DOHH2 (cell line): ENCODE measurements at regions not wholly inside any gene's neighbourhood (a gene's known extent, or its start where the extent isn't known, plus 50 kb on each side); places are given as distances from the start of the nearest gene placed in this dataset.

Source experiments
- H3F3A ChIP-seq: fragments of 200-600 bp; sonication (generic), shearing (Covaris generic); 2 replicates; pipeline ENCODE4 v1.6.0; 2016; ENCODE audit warnings: antibody characterized with exemption, mild to moderate bottlenecking; ENCODE audit not compliant: control insufficient read depth, insufficient read depth
- H3K27ac ChIP-seq: fragments of 200-600 bp; sonication (generic); 2 replicates; pipeline ENCODE4 v1.5.1; 2014; ENCODE audit warnings: low read depth, mild to moderate bottlenecking, low read length, moderate library complexity
- H3K27me3 ChIP-seq: fragments of 200-600 bp; sonication (generic); 2 replicates; pipeline ENCODE4 v1.6.1; 2014; ENCODE audit warnings: mild to moderate bottlenecking, low read length, mixed read lengths; ENCODE audit not compliant: control insufficient read depth
- H3K36me3 ChIP-seq: fragments of 200-600 bp; sonication (generic); 2 replicates; pipeline ENCODE4 v1.6.1; 2014; ENCODE audit warnings: mild to moderate bottlenecking, low read length, moderate library complexity, mixed read lengths; ENCODE audit not compliant: control insufficient read depth
- H3K4me1 ChIP-seq: fragments of 200-600 bp; sonication (generic); 2 replicates; pipeline ENCODE4 v1.6.1; 2014; ENCODE audit warnings: mild to moderate bottlenecking, low read length, mixed read lengths; ENCODE audit not compliant: control insufficient read depth
- H3K4me2 ChIP-seq: fragments of 200-600 bp; sonication (generic); 2 replicates; pipeline ENCODE4 v1.6.0; 2014; ENCODE audit warnings: mild to moderate bottlenecking, low read length, moderate library complexity
- H3K4me3 ChIP-seq: fragments of 200-600 bp; sonication (generic); 2 replicates; pipeline ENCODE4 v1.5.1; 2014; ENCODE audit warnings: mild to moderate bottlenecking, low read length, mixed read lengths
- H3K79me2 ChIP-seq: fragments of 200-600 bp; sonication (generic); 2 replicates; pipeline ENCODE4 v1.6.1; 2014; ENCODE audit warnings: mild to moderate bottlenecking, low read length, mixed read lengths; ENCODE audit not compliant: control insufficient read depth
- H3K9me2 ChIP-seq: fragments of 200-600 bp; sonication (generic); replicated peaks from 2 replicates; pipeline ENCODE4 v1.6.1; 2014; ENCODE audit warnings: mild to moderate bottlenecking, low read length, mixed read lengths; ENCODE audit not compliant: control insufficient read depth
- H3K9me3 ChIP-seq: fragments of 200-600 bp; sonication (generic); 2 replicates; pipeline ENCODE4 v1.6.1; 2014; ENCODE audit warnings: antibody characterized with exemption, low read length, mixed read lengths; ENCODE audit not compliant: control insufficient read depth, insufficient read depth
- H4K20me1 ChIP-seq: fragments of 200-600 bp; sonication (generic); 2 replicates; pipeline ENCODE4 v1.6.0; 2014; ENCODE audit warnings: low read depth, mild to moderate bottlenecking, antibody characterized with exemption, low read length, moderate library complexity; ENCODE audit not compliant: control insufficient read depth, insufficient read depth
- EZH2phosphoT487 ChIP-seq: fragments of 200-600 bp; sonication (generic); IDR thresholded peaks from 2 replicates; pipeline ENCODE4 v1.6.1; 2017; ENCODE audit warnings: borderline replicate concordance, mild to moderate bottlenecking, antibody characterized with exemption, low read length, moderate library complexity, mixed read lengths
- TF ChIP-seq, protein P1 (sequence below): fragments of 200-600 bp; sonication (generic); IDR thresholded peaks from one replicate; pipeline ENCODE4 v1.5.1; 2014; ENCODE audit warnings: antibody characterized with exemption, mild to moderate bottlenecking, low read depth, low read length; ENCODE audit not compliant: poor library complexity, severe bottlenecking

DNA sequence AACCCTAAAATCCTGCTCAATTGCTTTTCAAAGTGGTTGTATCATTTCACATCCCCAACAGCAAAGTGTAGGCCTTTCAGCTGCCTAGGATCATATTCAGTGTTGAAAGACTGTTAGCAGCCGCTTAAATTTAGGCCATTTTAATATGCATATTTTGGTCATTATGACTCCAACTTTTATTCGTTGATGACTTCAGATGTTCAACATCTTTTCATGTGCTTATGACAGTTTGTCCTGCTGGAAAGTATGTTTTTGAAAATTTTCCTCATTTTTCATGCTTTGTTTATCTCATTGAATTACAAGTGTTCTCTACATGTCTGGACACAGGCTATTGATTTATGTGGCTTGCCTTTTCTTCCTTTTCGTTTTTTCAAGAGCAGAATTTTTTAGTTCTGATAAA lies 244.0 kb downstream of the THBS2 start:
- TF ChIP-seq, protein P1, sequence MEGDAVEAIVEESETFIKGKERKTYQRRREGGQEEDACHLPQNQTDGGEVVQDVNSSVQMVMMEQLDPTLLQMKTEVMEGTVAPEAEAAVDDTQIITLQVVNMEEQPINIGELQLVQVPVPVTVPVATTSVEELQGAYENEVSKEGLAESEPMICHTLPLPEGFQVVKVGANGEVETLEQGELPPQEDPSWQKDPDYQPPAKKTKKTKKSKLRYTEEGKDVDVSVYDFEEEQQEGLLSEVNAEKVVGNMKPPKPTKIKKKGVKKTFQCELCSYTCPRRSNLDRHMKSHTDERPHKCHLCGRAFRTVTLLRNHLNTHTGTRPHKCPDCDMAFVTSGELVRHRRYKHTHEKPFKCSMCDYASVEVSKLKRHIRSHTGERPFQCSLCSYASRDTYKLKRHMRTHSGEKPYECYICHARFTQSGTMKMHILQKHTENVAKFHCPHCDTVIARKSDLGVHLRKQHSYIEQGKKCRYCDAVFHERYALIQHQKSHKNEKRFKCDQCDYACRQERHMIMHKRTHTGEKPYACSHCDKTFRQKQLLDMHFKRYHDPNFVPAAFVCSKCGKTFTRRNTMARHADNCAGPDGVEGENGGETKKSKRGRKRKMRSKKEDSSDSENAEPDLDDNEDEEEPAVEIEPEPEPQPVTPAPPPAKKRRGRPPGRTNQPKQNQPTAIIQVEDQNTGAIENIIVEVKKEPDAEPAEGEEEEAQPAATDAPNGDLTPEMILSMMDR, result no peak
- no peak for TF ChIP-seq EZH2phosphoT487
- Histone ChIP-seq H3K4me3 (no peak overlapping the region), H3F3A (no peaks in the 10 kb centered on the region), H3K9me2 (no peaks in the 10 kb centered on the region), H3K4me1 (no peaks in the 10 kb centered on the region), H4K20me1 (no peaks in the 10 kb centered on the region), H3K9me3 (no peaks in the 10 kb centered on the region), H3K4me2 (no peak overlapping the region), H3K27ac (no peak overlapping the region), H3K79me2 (no peaks in the 10 kb centered on the region), H3K36me3 (no peaks in the 10 kb centered on the region), H3K27me3 (no peaks in the 10 kb centered on the region)

DNA sequence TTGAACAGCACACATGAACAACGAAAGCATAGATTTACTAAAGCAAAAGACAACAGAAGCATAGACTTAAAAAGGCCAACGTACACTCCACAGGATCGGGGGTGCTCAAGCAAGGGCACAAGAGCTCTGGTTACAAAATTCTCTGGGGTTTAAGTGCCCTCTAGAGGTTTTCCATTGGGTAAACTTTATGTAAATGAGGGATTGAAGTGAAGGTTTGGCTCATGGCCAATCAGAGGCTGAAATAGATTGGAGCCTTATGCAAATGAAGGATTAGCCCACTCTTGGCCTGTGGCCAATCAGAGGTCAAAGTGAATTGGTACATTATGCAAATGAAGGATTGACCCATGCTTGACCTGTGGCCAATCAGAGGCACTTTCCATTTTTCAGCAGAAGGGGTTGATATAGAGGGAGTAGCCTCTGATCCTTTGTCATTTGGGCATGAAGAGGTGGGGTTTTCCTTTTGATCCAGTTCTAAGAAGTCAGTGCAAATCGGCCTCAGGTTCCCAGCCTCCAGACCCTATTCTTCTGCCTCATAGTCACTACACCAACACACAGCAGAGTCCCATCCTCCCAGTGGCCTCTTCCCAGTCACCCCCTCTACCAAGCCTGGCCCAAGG lies 244.9 kb downstream of the THBS2 start:
- Histone ChIP-seq H4K20me1 (no peaks in the 10 kb centered on the region), H3K27me3 (no peaks in the 10 kb centered on the region), H3K79me2 (no peaks in the 10 kb centered on the region), H3K4me1 (no peaks in the 10 kb centered on the region), H3K4me3 (no peak overlapping the region), H3K27ac (no peak overlapping the region), H3K36me3 (no peaks in the 10 kb centered on the region), H3K9me3 (no peaks in the 10 kb centered on the region), H3K9me2 (no peaks in the 10 kb centered on the region), H3K4me2 (no peak overlapping the region), H3F3A (no peaks in the 10 kb centered on the region)
- no peak for TF ChIP-seq EZH2phosphoT487
- TF ChIP-seq, protein P1, result no peak

DNA sequence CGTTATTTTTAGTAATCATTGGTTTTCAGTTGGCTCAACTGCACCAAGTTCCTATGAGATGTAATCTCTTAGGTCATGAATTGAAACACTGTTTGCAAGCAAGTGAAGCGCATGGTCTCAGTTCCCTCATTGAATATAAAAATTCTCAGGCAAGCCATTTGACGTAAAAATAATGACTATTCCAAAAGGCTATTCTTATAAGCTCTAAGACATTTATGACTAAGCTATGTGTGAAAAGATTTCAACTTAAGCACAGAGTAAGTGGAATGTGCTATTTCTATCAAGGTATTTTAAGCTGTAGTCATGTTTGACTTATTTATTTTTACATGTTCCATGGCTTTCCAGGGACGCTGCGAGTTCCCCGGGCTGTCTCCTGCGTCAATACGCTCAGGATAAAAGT lies 248.5 kb downstream of the THBS2 start:
- no peak for TF ChIP-seq EZH2phosphoT487
- TF ChIP-seq, protein P1, result no peak
- Histone ChIP-seq H3K4me2 (no peak overlapping the region), H3K79me2 (no peaks in the 10 kb centered on the region)

More for the DNA sequence above, 248.5 kb downstream of the THBS2 start:
- Histone ChIP-seq H3K27ac (no peak overlapping the region), H3K36me3 (no peaks in the 10 kb centered on the region), H3K9me3 (no peaks in the 10 kb centered on the region), H4K20me1 (no peaks in the 10 kb centered on the region), H3K27me3 (no peaks in the 10 kb centered on the region), H3K4me3 (no peak overlapping the region), H3K4me1 (no peaks in the 10 kb centered on the region), H3F3A (no peaks in the 10 kb centered on the region), H3K9me2 (no peaks in the 10 kb centered on the region)
